NCI-H2081 (cell line): ENCODE measurements at regions not wholly inside any gene's neighbourhood (a gene's known extent, or its start where the extent isn't known, plus 50 kb on each side); places are given as distances from the start of the nearest gene placed in this dataset.

Source experiments
- DNase-seq, 2 experiments: peaks; one replicate each; lab custom pipeline; 2025; lab: John Stamatoyannopoulos, UW

- peak; percentile 74 to 79 for DNase-seq
Observed at GRCh38 chr13:99436686-99437416, 64.4 kb upstream of the TM9SF2 start.

GRCh38 chr13:99439048-99439447 is 62.2 kb upstream of the TM9SF2 start:
- DNase-seq = no peak

GRCh38 chr13:99439850-99440604 is 61.2 kb upstream of the TM9SF2 start:
- no peak for DNase-seq

GRCh38 chr13:99442273-99442895 is 58.9 kb upstream of the TM9SF2 start:
- peak; percentile 61 to 65 for DNase-seq

- DNase-seq = no peak
Observed at GRCh38 chr13:99446242-99446641, 55.0 kb upstream of the TM9SF2 start.

GRCh38 chr13:99448546-99448945 is 52.7 kb upstream of the TM9SF2 start:
- DNase-seq = no peak

- no peak for DNase-seq
Observed at GRCh38 chr13:99450416-99450815, 50.9 kb upstream of the TM9SF2 start.
